T1000 (cell line): ENCODE measurements at regions not wholly inside any gene's neighbourhood (a gene's known extent, or its start where the extent isn't known, plus 50 kb on each side); places are given as distances from the start of the nearest gene placed in this dataset.
"Not testable (repeated sequence)": the region's sequence is repeated elsewhere in the genome, so short reads cannot be mapped to it uniquely, and the experiment has no call there.

Experiments used
- DNase-seq: peaks from one replicate; lab custom pipeline; 2025; ENCODE audit warnings: mixed read lengths; lab: John Stamatoyannopoulos, UW

GRCh38 chr2:124967325-124967724, 942.2 kb downstream of the CNTNAP5 start:
- no peak for DNase-seq

GRCh38 chr2:124970030-124970429, 944.9 kb downstream of the CNTNAP5 start:
- no peak for DNase-seq

DNA sequence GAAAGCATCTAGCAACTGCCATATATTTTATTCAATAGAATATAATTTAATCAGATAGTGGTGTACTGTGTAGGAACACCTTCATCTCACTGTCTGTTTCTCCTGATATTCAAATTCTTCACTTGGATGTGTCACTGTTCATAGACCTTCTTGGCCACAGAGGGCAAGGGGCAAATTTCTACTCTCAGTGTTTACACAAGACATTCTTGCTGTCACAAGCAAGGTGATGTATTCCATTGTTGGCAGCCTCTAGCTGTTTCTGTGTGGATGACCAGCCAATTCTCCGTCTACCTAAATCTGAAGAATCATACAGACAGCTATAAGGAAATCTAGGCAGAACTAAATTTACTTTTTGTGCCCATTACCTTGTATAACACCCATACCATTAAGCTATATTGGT, 948.3 kb downstream of the CNTNAP5 start:
- DNase-seq = no peak

DNA sequence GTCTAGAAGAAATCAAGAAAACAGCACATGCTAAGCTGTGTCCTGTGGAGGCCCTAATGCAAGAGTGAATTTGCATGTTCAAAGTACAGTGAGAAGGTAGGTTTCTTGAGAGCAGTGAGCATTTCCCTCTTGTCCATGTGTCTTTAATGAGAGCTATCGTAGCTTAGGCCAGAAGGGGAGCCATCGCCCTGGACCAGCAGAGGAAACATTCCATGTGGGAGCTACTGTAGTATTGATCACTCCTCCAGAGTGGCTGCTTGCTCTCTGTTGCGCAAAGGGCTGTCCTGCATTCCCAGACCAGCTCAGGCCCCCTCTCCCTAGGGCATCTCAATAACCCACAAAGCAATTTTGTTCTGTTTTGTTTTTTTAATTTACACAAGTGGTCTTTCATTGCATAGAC, 950.1 kb downstream of the CNTNAP5 start:
- no peak for DNase-seq

- no peak for DNase-seq
Observed at GRCh38 chr2:124975648-124976047, 950.6 kb downstream of the CNTNAP5 start.

DNA sequence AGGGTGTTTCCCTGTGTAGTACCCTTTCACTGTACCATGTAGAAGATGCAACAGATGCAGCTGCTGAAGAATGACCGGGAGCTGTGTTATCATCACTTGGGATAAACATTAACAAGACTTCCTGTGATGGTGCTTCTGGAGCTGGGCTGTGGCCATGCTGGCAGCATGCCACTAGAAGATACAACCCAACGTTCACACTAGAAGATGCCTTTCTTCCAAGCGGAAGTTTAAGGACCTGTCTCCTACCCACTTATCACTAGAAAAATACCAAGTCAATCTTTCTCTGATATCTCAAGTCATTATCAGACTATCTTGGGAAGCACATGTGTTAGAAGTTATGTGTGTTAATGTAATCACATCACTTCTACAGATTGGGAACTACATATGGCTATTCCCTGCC, 953.5 kb downstream of the CNTNAP5 start:
- DNase-seq = no peak

DNA sequence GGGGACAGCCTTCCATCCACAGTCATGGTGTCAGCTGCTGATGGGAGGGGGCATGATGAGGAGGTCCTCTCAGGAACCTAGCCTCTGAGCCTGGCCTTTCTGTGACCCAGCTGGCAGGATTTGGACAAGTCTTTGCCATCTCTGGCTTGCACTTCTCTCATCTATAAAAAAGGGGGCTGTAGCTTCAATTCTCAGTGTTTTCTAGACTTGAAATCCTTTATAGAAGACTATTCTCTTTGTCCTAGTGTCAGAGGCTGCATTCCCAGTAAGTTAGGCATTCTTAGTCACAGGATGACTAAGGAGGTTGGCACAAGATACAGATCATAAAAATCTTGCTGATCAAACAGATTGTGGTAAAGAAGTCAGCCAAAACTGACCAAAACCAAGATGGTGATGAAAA, 958.5 kb downstream of the CNTNAP5 start:
- peak; percentile 50 for DNase-seq

DNA sequence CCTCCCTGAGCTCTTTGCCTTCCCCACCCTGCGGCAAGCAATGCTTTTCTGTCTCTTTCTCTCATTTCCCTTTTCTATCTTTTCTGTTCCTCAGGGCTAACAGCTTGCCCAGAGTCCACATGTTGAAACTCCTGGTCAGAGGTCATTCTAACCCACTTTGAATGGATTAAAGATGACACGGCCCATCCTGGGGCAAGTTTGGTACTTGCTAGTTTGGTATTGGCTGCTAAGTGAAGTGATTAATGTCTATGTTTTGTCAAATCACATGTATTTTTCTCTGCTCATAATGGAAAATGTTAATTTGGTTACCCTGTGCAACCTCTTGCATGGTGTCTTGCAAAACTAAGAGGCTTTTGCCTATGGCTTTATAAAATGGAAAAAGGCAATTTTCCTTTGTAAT, 960.2 kb downstream of the CNTNAP5 start:
- no peak for DNase-seq

- DNase-seq = no peak
Observed at GRCh38 chr2:124986136-124986535, 961.0 kb downstream of the CNTNAP5 start.

DNA sequence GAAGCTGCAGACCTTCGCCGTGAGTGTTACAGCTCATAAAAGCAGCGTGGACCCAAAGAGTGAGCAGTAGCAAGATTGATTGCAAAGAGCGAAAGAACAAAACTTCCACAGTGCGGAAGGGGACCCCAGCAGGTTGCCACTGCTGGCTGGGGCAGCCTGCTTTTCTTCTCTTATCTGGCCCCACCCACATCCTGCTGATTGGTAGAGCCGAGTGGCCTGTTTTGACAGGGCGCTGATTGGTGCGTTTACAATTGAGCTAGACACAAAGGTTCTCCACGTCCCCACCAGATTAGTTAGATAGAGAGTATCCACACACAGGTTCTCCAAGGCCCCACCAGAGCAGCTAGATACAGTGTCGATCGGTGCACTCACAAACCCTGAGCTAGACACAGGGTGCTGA, 961.8 kb downstream of the CNTNAP5 start:
- not testable (repeated sequence) for DNase-seq

- DNase-seq = not testable (repeated sequence)
Observed at GRCh38 chr2:124987436-124987835, 962.3 kb downstream of the CNTNAP5 start.

GRCh38 chr2:124988111-124988510, 963.0 kb downstream of the CNTNAP5 start:
- no peak for DNase-seq

- no peak for DNase-seq
Observed at GRCh38 chr2:124988794-124989193, 963.7 kb downstream of the CNTNAP5 start.

DNA sequence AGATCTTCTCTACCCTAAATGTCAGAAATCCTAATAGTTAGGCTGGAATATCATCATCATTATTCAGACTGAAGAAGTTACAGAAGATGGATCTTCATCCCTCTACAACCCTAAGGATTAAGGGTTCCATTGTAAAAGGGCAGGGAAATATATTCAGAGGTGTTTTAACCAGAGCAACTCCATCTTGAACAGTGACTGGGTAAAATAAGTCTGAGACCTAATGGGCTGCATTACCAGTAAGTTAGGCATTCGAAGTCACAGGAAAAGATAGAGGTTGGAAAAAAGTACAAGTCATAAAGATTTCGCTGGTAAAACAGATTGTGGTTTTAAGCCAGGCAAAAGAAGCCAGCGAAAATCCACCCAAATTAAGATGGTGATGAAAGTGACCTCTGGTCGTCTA, 968.7 kb downstream of the CNTNAP5 start:
- DNase-seq = no peak

GRCh38 chr2:124995185-124995912, 970.3 kb downstream of the CNTNAP5 start:
- DNase-seq = no peak

GRCh38 chr2:124996406-124996805, 971.3 kb downstream of the CNTNAP5 start:
- DNase-seq = no peak

GRCh38 chr2:124999906-125000305, 974.8 kb downstream of the CNTNAP5 start:
- DNase-seq = no peak

DNA sequence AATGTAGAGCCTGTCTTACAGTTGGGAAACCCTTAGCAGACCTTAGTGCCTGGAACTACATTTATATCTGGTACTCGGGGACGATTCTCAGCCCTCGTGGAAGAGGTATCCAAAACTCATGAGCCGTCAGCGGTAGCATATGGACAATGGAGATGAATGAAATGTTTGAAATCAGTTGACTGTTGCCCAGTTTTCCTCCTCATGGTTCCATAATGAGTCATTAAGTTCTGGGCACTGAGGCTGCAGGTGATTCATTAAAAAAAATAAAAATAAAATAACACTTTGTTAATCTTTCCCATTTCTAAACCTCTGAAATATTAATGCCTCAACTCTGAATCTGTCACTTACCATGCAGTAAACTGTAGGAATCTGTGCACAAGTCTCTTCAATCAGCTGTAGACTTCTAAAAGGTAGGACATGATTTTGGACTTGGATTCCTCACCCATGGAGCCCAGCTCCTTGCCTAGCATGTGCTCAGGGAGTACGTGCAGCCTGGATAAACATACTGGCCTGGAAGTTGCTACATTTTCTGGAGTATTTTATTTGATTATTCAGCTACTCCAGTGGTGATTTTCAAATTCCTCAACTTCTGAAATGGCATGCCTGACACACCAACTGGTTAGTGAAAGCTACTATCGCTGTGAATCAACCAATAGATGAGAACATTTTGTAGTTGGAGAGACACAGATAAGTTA, 979.2 kb downstream of the CNTNAP5 start:
- no peak for DNase-seq

DNA sequence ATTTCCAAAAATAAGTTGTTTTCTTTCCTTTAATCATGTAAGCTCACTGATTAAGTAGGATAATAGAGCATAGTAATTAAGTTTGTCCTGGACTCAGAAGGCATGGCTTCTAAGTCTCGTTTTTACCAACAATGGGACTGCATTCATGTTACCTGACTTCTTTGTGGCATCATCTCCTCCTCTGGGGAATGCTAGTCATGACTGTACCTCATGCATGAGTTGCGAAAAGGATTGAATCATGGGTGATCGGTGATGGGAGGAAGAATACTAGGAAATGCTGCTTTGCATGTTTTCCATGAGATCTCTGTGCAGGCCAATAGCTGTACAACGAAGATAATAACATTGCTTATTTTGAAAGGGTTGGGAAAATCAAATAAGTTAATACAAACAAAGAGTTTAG, 981.6 kb downstream of the CNTNAP5 start:
- no peak for DNase-seq

DNA sequence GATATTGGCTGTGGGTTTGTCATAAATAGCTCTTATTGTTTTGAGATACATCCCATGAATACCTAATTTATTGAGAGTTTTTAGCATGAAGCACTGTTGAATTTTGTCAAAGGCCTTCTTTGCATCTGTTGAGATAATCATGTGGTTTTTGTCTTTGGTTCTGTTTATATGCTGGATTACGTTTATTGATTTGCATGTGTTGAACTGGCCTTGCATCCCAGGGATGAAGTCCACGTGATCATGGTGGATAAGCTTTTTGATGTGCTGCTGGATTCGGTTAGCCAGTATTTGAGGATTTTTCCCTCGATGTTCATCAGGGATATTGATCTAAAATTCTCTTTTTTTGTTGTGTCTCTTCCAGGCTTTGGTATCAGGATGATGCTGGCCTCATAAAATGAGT, 1003.6 kb downstream of the CNTNAP5 start:
- DNase-seq = not testable (repeated sequence)

DNA sequence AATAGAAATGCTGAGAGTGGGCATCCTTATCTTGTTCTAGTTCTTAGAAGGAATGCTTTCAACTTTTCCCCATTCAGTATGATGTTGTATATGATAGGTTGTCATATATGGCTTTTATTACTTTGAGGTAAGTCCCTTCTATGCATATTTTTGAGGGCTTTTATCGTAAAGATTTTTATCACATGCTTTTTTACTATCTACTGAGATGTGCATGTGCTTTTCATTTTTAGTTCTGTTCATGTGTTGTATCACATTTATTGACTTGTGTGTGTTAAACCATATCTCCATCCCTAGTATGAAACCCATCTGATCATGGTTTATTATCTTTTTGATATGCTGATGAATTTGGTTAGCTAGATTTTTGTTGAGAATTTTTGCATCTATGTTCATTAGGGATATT, 1008.8 kb downstream of the CNTNAP5 start:
- DNase-seq = no peak

GRCh38 chr2:125037135-125037653, 1012.1 kb downstream of the CNTNAP5 start:
- no peak for DNase-seq

- DNase-seq = no peak
Observed at GRCh38 chr2:125041846-125042245, 1016.8 kb downstream of the CNTNAP5 start.
